Amniotic epithelial cell (primary cell): ENCODE measurements at regions not wholly inside any gene's neighbourhood (a gene's known extent, or its start where the extent isn't known, plus 50 kb on each side); places are given as distances from the start of the nearest gene placed in this dataset.
"Not testable (repeated sequence)": the region's sequence is repeated elsewhere in the genome, so short reads cannot be mapped to it uniquely, and the experiment has no call there.

Source experiments
- DNase-seq: peaks from one replicate; pipeline ENCODE4 v3.0.0-alpha.2; 2010; ENCODE audit warnings: low read depth

DNA sequence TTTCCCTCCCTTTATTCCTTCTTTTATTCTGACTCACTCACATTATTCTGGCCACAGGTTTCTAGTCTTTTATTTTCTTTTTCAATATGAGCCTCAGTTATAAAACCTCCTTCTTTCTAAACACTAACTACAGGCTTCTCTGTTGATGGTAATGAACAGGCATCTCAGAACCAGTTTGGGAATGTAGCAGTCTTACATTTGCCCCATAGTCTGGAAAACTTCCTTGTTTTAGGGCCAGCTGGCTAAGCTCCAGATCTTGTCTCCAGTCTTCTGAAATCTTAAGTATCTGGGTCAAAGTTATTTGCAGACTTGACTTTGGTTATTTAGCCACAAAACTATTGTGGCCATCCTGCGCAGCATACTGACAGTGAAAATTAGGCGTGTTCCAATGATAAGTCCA, 97.0 kb upstream of the MAN1A1 start:
- peak; percentile 94 for DNase-seq

DNA sequence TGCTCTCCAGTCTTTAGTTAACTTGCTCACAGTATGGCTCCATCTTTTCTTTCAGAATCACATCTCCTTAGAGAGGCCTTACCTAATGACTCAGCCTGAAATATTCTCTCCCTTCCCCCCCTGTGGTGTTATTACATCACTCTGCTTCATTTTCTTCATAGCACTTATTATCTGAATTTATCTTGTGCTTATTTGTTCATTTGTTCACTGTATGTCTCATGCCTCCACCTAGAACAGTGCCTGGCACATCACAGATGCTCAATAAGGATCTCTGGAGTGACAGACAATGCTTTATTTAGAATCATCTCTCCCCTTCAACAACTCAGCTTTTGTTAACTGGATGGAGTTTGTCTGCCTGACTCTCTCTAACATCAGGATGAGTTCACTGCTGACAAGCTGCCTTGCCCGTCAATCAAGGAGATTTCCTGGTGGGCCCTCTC, 96.6 kb upstream of the MAN1A1 start:
- peak; percentile 93 for DNase-seq

GRCh38 chr6:119445666-119446065, 96.1 kb upstream of the MAN1A1 start:
- DNase-seq = no peak

DNA sequence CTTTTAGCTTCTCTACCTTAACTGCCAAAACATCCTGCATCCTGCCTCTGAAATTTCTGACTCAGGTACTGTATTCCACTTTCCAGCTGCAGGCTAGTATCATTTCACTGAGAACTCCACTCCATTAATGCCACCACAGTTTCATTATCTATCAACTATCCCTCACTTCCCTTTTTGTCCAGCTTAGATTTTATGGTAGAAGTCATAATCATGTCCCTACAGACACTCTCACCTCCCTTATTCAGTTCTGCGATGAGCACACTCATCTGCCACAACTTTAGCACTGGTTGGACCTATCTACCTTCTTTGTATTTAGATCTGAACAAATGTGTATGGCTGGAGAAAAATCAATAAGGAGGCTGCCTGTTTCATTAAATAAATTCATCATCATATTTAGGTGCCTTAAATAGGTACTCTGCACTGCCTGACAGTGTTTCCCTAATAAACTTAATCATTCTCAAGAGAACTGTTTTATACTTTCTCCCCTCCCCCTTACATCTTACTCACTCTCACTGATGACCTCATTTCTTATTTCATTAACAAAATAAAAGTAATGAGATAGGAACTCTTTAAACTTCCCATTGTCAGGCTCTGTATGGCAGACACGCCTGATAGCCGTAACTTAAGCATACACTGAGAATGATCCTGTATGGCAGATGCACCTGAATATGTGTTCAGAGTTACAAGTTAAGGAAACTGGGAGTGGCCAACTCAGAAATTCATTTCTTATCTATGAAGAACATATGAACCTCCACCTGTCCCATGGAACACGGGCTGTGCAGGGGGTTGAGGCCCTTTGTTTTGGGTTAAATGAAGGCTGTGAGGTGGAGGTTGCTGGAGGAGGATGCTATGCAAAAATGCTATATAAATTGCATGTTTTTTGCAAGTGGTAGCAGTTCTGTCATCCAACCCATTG, 95.3 kb upstream of the MAN1A1 start:
- peak; percentile 17 for DNase-seq

GRCh38 chr6:119443993-119444641, 94.6 kb upstream of the MAN1A1 start:
- peak; percentile 74 for DNase-seq

DNA sequence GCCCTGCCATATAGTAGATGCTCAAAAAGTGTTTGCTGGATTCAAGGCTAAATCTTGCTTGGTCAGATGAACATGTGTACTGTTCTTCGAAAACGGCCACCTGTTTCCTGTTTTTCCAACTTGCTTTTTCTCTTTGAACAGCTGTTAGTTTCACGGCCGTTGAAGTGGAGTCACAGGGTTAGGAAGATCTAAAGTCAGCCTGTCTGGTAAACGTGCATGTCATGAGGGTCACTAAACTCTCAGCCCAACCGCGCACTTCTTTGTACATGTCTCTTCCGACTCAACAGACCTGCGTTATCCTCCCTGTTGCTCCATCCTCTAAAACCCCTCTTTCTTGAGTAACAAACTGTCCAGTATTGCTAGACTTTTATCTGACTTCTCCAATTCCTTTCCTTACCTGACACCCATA, 93.2 kb upstream of the MAN1A1 start:
- no peak for DNase-seq

DNA sequence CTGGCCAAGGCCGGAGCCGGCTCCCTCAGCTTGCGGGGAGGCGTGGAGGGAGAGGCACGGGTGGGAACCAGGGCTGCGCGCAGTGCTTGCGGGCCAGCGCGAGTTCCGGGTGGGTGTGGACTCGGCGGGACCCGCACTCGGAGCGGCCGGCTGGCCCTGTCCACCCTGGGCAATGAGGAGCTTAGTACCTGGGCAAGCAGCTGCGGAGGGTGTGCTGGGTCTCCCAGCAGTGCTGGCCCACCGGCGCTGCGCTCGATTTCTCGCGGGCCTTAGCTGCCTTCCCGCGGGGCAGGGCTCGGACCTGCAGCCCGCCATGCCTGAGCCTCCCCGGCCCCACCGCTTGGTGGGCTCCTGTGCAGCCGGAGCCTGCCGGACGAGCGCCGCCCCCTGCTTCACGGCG, 91.4 kb upstream of the MAN1A1 start:
- no peak for DNase-seq

- no peak for DNase-seq
Observed at GRCh38 chr6:119436583-119436982, 87.0 kb upstream of the MAN1A1 start.

DNA sequence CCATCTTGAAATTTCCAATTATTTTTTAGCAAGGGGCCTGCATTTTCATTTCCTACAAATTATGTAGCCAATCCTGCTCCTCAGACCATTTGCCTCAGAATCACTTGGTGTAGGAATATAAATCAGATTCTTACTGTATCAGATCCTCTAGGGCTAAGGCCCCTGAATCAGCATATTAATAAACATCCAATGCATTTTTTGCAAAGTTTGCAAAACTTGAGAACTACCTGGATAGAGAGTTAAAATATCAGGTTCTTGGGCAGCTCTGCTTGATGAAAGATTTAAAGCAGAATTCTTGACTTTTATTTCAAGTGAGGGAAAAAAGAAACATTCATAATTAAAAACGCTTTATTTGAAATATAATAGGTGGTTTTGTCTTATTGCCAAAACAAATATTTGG, 82.2 kb upstream of the MAN1A1 start:
- no peak for DNase-seq

DNA sequence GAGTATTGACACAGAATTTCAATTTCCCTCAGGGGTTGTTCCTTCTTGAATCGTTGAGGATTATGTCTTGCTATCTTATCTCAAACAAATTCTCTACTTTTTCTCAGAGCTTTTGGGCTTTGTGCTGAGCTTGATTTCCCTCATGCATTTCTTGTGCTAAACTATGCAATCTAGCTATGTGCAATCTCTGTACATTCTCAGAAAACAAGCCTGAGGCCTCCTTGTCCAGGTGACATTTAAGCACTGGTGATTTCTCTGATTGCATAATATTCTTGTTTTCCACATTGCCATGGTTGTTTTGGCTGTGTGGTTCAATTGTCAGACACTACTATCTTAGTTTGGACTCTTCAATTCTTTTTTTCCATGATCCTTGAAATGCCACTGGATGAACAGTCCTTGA, 81.2 kb upstream of the MAN1A1 start:
- peak; percentile 18 for DNase-seq

GRCh38 chr6:119428633-119429032, 79.1 kb upstream of the MAN1A1 start:
- peak; percentile 47 for DNase-seq

GRCh38 chr6:119426619-119427018, 77.1 kb upstream of the MAN1A1 start:
- peak; percentile 77 for DNase-seq

- no peak for DNase-seq
Observed at GRCh38 chr6:119423996-119424395, 74.4 kb upstream of the MAN1A1 start.

- DNase-seq = not testable (repeated sequence)
Observed at GRCh38 chr6:119418084-119418483, 68.5 kb upstream of the MAN1A1 start.

DNA sequence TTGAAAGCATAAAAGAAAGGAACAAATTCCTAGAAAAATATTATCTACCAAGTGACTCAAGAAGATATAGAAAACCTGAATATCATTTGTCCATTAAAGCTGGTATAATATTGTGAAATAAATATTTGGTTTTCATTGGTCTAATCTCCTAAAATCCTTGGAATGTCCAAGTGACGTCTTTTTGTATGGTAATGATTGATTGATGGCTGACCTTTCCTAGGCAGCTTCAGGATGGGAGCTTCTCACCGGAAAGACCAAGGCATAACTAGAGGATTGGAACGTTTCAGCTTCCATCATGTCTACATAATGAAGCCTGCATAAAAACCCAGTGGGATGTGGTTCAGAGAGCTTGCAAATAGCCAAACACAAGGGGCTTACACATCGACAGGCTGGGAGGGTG, 57.6 kb upstream of the MAN1A1 start:
- DNase-seq = peak; percentile 31

DNA sequence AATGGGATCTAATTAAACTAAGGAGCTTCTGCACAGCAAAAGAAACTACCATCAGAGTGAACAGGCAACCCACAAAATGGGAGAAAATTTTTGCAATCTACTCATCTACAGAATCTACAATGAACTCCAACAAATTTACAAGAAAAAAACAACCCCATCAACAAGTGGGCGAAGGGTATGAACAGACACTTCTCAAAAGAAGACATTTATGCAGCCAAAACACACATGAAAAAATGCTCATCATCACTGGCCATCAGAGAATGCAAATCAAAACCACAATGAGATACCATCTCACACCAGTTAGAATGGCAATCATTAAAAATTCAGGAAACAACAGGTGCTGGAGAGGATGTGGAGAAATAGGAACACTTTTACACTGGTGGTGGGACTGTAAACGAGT, 55.6 kb upstream of the MAN1A1 start:
- DNase-seq = not testable (repeated sequence)
